GM19395 (cell line): ENCODE measurements at regions not wholly inside any gene's neighbourhood (a gene's known extent, or its start where the extent isn't known, plus 50 kb on each side); places are given as distances from the start of the nearest gene placed in this dataset.

ENCODE experiments used
- ATAC-seq: cut with Tn5 transposase; IDR thresholded peaks from one replicate; pipeline ENCODE4 v1.9.1; 2021; ENCODE audit warnings: mild to moderate bottlenecking, moderate library complexity; ENCODE audit not compliant: unreplicated experiment

GRCh38 chr7:130989101-130989795 is 255.2 kb upstream of the KLF14 start:
- ATAC-seq: no peak

DNA sequence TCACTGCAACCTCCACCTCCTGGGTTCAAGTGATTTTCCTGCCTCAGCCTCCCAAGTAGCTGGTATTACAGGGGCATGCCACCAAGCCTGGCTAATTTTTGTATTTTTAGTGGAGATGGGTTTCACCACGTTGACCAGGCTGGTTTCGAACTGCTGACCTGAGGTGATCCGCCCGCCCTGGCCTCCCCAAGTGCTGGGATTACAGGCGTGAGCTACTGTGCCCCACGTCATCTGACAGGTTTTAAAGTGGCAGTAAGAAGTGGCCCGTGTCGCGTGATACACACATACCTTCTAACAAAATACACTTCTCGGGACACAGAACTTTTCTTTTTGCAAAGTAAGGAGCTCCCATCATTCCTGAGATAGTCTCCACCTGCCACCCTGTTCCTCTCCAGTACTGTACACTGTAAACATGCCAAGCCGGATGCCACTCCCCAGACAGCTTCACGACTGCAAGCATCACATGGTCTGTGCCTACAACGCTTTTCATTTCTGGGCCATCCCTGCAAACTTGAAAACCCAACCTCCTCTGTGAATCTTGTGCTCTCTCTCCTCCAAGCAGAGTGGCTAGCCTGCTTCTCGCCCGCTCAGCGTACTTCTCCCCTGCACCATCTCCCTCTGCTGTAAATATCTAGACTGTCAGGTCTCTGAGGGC is 256.3 kb upstream of the KLF14 start:
- ATAC-seq: no peak

DNA sequence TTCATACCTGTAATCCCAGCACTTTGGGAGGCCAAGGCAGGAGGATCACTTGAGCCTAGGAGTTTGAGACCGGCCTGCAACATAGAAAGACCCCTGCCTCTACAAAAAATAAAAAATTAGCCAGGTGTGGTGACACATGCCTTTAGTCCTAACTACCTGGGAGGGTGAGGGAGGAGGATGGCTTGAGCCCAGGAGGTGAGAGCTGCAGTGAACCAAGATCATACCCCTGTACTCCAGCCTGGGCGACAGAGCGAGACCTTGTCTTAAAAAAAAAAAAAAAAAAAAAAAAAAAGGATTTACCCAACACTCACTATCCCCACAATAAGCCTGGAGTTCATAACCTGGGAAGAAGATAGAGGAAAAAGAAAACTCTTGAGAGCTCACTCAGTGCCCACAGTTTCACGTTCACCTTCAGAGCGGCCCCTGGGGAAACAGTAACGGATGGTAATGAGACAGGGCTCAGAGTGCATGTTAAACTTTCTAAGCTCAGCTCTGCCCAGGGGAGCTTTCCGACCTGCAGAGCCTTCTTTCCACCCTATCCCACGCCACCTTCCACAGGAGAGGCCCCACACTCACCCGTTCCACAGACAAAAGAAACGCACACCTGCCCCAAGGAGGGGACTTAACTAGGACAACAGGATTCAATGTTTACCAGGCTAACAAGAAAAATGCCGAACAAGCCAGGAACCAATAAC is 259.8 kb upstream of the KLF14 start:
- ATAC-seq: no peak

GRCh38 chr7:130994378-130995115 is 260.5 kb upstream of the KLF14 start:
- no peak for ATAC-seq

- no peak for ATAC-seq
These were observed 261.5 kb upstream of the KLF14 start for GRCh38 chr7:130995252-130996081.

GRCh38 chr7:130996205-130996832 is 262.3 kb upstream of the KLF14 start:
- ATAC-seq: no peak

DNA sequence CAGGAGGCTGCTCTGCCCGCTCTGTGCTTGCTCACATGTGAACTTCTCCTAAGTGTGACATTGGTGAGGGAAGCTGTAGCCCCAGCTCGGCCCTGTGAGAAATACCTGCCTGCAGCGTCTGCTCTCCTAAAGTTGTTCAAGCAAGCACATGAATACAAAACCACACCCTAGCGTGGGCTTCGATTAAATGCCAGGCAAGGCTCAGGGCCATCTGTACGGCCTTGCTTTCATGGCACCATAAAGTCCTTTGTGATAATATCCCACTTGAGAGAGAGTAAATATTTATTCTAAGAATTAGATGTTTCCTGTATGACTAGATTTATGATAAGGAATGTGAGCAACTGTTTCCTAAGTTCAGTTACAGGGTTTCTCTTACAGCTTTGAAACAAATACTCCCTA is 262.8 kb upstream of the KLF14 start:
- no peak for ATAC-seq

- ATAC-seq: no peak
These were observed 265.1 kb upstream of the KLF14 start for GRCh38 chr7:130998993-130999602.

- ATAC-seq: no peak
These were observed 265.9 kb upstream of the KLF14 start for GRCh38 chr7:130999926-131000325.

DNA sequence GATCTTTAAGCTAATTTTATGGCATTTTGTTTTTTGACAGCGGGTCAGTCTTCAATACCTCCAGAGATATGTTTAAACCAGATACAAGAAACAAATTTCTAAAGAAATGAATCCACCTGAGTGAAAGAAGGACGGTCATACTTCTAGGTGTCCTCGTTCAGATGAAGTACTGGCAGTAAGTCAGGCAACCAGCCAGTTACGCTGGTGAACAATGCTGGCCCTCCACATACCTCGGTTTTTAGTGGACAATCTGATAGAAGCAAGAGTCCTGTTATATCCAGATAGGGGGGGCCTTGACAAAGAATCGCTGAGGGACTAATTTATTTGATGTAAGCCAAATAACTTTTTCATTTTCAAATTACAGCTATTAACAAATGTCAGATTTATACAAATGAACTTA is 266.4 kb upstream of the KLF14 start:
- ATAC-seq: no peak

GRCh38 chr7:131000873-131001272 is 266.9 kb upstream of the KLF14 start:
- no peak for ATAC-seq

GRCh38 chr7:131002600-131002999 is 268.6 kb upstream of the KLF14 start:
- no peak for ATAC-seq

DNA sequence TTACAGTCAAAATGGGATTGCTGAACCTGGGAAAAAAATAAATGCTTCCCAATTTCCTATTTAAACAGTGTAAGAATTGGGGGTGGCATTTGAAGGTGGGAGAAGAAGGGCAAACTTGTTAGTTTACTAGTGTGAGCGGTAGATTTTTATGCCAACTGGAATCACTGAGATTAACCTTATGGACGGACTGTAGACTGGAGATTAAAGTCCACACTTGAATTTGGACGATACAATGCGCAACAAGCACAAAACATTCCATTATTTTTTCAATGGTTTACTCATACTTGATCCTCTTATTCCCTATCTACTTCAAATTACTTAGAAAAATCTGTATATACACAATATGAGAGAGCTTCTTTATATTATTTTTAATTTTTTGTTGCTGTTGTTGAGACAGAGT is 269.6 kb upstream of the KLF14 start:
- ATAC-seq: no peak

GRCh38 chr7:131004371-131004770 is 270.4 kb upstream of the KLF14 start:
- no peak for ATAC-seq

GRCh38 chr7:131007439-131008330 is 273.7 kb upstream of the KLF14 start:
- peak; percentile 43 for ATAC-seq

- no peak for ATAC-seq
These were observed 275.1 kb upstream of the KLF14 start for GRCh38 chr7:131008840-131009711.

GRCh38 chr7:131010029-131010716 is 276.2 kb upstream of the KLF14 start:
- no peak for ATAC-seq
